Activated CD4-positive, alpha-beta T cell treated with anti-CD3 and anti-CD28 coated beads, Interleukin-2, amount 50 U/mL, for 4 hours (primary cell): ENCODE measurements at regions not wholly inside any gene's neighbourhood (a gene's known extent, or its start where the extent isn't known, plus 50 kb on each side); places are given as distances from the start of the nearest gene placed in this dataset.

Source experiments
- DNase-seq, 2 experiments: peaks; one replicate each; pipeline ENCODE4 v3.0.0-alpha.2; 2020

GRCh38 chrY:21295206-21295605 lies 215.9 kb upstream of the RBMY1B start:
- DNase-seq = no peak

- no peak for DNase-seq
Measured at GRCh38 chrY:21302278-21302677, 208.9 kb upstream of the RBMY1B start.

GRCh38 chrY:21315366-21315765 lies 195.8 kb upstream of the RBMY1B start:
- DNase-seq = no peak
